Osteocyte (in vitro differentiated cells): ENCODE measurements at regions not wholly inside any gene's neighbourhood (a gene's known extent, or its start where the extent isn't known, plus 50 kb on each side); places are given as distances from the start of the nearest gene placed in this dataset.

Source experiments
- DNase-seq: peaks from one replicate; pipeline ENCODE4 v3.0.0; 2021; ENCODE audit warnings: mixed read lengths; ENCODE audit not compliant: unreplicated experiment; ENCODE audit errors: extremely low spot score
- H3K27ac Mint-ChIP-seq: one replicate; pipeline ENCODE4 v1.8.0; 2021; ENCODE audit warnings: mild to moderate bottlenecking, mixed read lengths; ENCODE audit not compliant: unreplicated experiment
- H3K27me3 Mint-ChIP-seq: one replicate; pipeline ENCODE4 v1.8.0; 2021; ENCODE audit warnings: mixed read lengths; ENCODE audit not compliant: unreplicated experiment
- H3K36me3 Mint-ChIP-seq: one replicate; pipeline ENCODE4 v1.8.0; 2021; ENCODE audit warnings: mixed read lengths; ENCODE audit not compliant: unreplicated experiment
- H3K4me1 Mint-ChIP-seq: one replicate; pipeline ENCODE4 v1.8.0; 2021; ENCODE audit warnings: mixed read lengths; ENCODE audit not compliant: unreplicated experiment
- H3K4me3 Mint-ChIP-seq: one replicate; pipeline ENCODE4 v1.8.0; 2021; ENCODE audit warnings: mild to moderate bottlenecking, moderate library complexity, mixed read lengths; ENCODE audit not compliant: unreplicated experiment
- H3K9me3 Mint-ChIP-seq: one replicate; pipeline ENCODE4 v1.8.0; 2021; ENCODE audit warnings: mixed read lengths; ENCODE audit not compliant: unreplicated experiment
- TF ChIP-seq, protein P1 (sequence below): fragments of 200-600 bp; sonication (generic); IDR thresholded peaks from 2 replicates; pipeline ENCODE4 v1.5.0; 2021; ENCODE audit warnings: antibody characterized with exemption, mild to moderate bottlenecking, moderate library complexity

DNA sequence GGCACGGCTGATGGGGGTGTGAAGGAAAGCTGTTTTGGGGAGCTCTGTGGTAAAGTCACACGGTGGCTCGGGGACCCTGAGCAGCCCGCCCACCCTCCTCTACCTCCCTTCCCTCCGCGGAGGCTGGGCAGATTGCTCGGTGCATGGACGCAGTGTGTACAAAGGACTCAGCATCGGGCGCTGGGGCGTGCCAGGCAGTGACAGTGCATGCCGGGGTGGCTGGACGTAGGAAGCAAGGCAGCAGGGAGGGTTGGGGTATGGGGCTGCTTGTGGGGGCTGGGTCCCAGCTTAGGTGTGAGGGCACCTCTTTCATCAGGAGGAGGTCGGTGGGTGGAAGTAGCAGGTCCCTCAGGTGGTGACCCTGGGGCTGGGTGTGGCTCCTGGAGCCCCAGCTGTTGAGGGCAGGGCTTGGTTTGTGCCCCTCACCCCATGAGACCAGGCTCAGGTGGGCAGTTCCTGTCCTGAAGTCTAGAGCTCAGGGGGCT is 159.9 kb upstream of the GSE1 start:
- Mint-ChIP-seq H3K4me1 (peaks cover 14% of the 10 kb centered on the region), H3K4me3 (no peak overlapping the region), H3K27ac (no peak overlapping the region), H3K9me3 (no peaks in the 10 kb centered on the region), H3K36me3 (no peaks in the 10 kb centered on the region), H3K27me3 (no peaks in the 10 kb centered on the region)
- no peak for DNase-seq
- TF ChIP-seq, protein P1, sequence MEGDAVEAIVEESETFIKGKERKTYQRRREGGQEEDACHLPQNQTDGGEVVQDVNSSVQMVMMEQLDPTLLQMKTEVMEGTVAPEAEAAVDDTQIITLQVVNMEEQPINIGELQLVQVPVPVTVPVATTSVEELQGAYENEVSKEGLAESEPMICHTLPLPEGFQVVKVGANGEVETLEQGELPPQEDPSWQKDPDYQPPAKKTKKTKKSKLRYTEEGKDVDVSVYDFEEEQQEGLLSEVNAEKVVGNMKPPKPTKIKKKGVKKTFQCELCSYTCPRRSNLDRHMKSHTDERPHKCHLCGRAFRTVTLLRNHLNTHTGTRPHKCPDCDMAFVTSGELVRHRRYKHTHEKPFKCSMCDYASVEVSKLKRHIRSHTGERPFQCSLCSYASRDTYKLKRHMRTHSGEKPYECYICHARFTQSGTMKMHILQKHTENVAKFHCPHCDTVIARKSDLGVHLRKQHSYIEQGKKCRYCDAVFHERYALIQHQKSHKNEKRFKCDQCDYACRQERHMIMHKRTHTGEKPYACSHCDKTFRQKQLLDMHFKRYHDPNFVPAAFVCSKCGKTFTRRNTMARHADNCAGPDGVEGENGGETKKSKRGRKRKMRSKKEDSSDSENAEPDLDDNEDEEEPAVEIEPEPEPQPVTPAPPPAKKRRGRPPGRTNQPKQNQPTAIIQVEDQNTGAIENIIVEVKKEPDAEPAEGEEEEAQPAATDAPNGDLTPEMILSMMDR = no peak

DNA sequence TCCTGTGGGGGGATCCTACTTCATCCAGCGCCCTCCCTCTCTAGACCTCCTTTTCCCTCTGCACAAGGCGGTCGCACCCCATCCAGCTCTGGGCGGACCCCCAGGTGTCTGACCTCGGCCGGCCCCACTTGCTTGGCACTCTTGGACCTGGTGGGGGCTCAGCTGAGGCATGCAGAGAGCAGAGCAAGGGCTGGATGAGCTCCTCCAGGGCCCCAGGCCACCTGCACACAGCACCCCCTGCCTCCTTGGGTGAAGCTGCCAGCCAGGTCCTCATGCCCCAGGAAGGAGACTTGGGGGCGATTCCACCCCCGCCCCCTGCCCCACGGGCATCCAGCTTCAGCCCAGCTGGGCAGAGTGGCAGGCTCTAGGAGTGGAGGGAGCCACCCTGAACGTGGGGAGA is 159.4 kb upstream of the GSE1 start:
- H3K4me3 Mint-ChIP-seq = no peak overlapping the region
- no peaks in the 10 kb centered on the region for H3K36me3 Mint-ChIP-seq
- no peaks in the 10 kb centered on the region for H3K27me3 Mint-ChIP-seq
- no peaks in the 10 kb centered on the region for H3K9me3 Mint-ChIP-seq
- TF ChIP-seq, protein P1 = no peak
- no peak overlapping the region for H3K27ac Mint-ChIP-seq
- no peak for DNase-seq
- H3K4me1 Mint-ChIP-seq = peaks cover 13% of the 10 kb centered on the region

DNA sequence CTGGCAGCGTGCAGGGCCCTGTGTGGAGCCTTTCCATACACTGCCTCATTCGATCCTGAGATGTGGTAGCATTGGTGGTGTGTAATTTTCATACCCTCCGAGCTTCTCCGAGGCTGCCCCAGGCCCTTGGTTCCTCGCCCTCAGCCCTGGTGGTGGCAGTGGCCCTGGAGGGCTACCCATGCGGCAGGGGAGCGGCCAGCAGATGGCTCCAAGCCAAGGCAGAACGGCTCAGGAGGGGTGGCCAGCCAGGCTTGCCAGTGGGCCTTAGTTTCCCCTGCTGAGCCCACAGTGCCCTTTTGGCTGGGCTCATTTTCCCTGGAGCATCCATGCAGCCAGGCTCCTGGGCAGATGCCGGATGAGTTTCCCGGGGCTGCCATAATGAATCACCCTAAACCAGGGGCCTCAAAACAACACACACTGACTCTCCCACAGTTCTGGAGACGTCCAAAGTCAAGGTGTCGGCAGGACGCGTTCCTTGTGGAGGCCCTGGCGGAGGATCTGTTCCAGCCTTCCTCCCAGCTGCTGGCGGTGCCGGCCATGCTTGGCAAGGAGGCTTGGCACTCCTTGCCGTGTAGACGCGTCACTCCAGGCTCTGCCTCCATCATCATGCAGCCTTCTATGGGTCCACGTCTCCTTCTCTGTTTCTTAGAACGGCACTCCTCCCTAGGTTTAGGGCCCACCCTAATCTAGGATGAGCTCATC is 158.8 kb upstream of the GSE1 start:
- Mint-ChIP-seq H3K4me3 (no peak overlapping the region), H3K36me3 (no peaks in the 10 kb centered on the region), H3K27me3 (no peaks in the 10 kb centered on the region), H3K9me3 (no peaks in the 10 kb centered on the region), H3K4me1 (peaks cover 10% of the 10 kb centered on the region), H3K27ac (no peak overlapping the region)
- TF ChIP-seq, protein P1 = no peak
- no peak for DNase-seq

GRCh38 chr16:85455534-85455933 is 157.6 kb upstream of the GSE1 start:
- H3K27me3 Mint-ChIP-seq = no peaks in the 10 kb centered on the region
- no peak overlapping the region for H3K27ac Mint-ChIP-seq
- no peak for DNase-seq
- TF ChIP-seq, protein P1 = no peak
- H3K9me3 Mint-ChIP-seq = no peaks in the 10 kb centered on the region
- no peak overlapping the region for H3K4me3 Mint-ChIP-seq
- H3K4me1 Mint-ChIP-seq = peaks cover 13% of the 10 kb centered on the region
- no peaks in the 10 kb centered on the region for H3K36me3 Mint-ChIP-seq

GRCh38 chr16:85457366-85457765 is 155.8 kb upstream of the GSE1 start:
- no peaks in the 10 kb centered on the region for H3K36me3 Mint-ChIP-seq
- H3K9me3 Mint-ChIP-seq = no peaks in the 10 kb centered on the region
- no peak overlapping the region for H3K4me3 Mint-ChIP-seq
- H3K27me3 Mint-ChIP-seq = peaks cover under 1% of the 10 kb centered on the region
- TF ChIP-seq, protein P1 = no peak
- no peak overlapping the region for H3K27ac Mint-ChIP-seq
- peaks cover 30% of the 10 kb centered on the region for H3K4me1 Mint-ChIP-seq
- DNase-seq = no peak
